ENCODE measurements at regions not wholly inside any gene's neighbourhood (a gene's known extent, or its start where the extent isn't known, plus 50 kb on each side); places are given as distances from the start of the nearest gene placed in this dataset.

DNA sequence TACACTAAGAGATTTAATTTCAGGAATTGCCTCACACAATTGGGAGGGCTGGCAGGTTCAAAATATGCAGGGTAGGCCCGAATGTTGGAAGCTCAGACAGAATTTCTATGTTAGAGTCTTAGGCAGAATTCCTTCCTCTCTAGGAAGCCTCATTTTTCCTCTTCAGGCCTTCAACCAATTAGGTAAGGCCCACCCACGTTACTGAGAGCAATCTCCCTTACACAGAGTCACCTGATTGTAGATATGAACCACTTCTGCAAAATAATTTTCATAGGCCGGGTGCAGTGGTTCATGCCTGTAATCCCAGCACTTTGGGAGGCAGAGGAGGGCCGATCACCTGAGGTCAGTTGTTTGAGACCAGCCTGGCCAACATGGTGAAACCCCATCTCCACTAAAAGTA is 50.2 kb upstream of the HIVEP1 start:
- intact Hi-C loops (cut with DNase I) = no loop called here
- H3K9me3 ChIP-seq (ENCODE audit: control insufficient read depth, low read length) = no peaks in the 10 kb centered on the region
- no peaks in the 10 kb centered on the region for H3K27me3 ChIP-seq (ENCODE audit: control insufficient read depth, insufficient read depth)
- no peak for ATAC-seq
- WGBS = 93% methylated on average over 4 of the region's 4 CpGs
- no peak for DNase-seq
- no peak overlapping the region for H3K27ac ChIP-seq (ENCODE audit: low read length)
- no peaks in the 10 kb centered on the region for H3K4me1 ChIP-seq (ENCODE audit: control insufficient read depth, insufficient read depth, low read length)
- no peak overlapping the region for H3K4me3 ChIP-seq (ENCODE audit: low read length)

DNA sequence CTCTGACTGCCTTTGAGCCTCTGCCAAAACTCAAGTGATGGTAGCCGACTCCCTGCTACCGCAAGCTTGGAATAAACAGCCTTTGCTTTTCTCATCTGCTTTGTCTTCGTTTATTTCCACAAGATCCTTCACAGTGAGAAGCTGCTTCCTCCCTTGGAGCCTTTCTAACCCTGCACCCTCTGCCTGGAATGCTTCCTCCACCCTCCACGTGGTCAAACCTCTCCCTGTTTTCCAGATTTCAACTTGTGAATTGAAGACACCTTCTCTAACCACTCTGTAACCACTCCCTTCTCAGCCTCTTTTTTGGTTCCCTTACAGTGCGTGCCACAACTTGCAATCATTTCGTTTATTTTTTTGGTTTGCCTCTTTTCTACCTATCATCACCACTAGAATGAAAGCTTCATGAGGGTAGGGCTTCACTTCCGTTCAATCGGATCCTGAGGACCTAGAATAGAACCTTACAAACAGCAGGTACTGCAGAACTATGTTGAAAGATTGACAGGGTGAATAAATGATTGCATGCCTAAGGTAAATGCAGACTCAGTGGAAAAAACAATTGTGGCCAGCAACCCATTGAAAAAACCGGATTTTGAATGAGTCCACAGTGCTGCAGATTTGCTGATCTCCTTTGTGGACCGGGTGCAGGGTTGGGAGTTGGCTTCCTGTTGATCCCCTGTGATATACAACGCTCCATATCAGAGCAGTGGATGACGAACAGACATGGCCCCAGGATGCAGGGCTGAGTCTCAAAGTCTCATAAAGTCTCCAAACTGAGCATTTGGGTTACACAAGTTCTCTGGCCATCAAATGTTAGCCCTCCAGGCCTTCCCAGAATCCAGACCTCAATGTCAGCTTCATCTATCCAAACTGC is 51.0 kb upstream of the HIVEP1 start:
- H3K9me3 ChIP-seq (ENCODE audit: control insufficient read depth, low read length) = no peaks in the 10 kb centered on the region
- DNase-seq (no peak), ATAC-seq (peak in 1 of 2 donors; percentile 77)
- no peaks in the 10 kb centered on the region for H3K4me1 ChIP-seq (ENCODE audit: control insufficient read depth, insufficient read depth, low read length)
- H3K27ac ChIP-seq (ENCODE audit: low read length) = no peak overlapping the region
- H3K4me3 ChIP-seq (ENCODE audit: low read length) = no peak overlapping the region
- no peaks in the 10 kb centered on the region for H3K27me3 ChIP-seq (ENCODE audit: control insufficient read depth, insufficient read depth)
- intact Hi-C loops (cut with DNase I) = no loop called here
- WGBS = 64% methylated on average over 12 of the region's 12 CpGs

GRCh38 chr6:11956781-11957180 is 55.3 kb upstream of the HIVEP1 start:
- H3K4me3 ChIP-seq (ENCODE audit: low read length) = no peak overlapping the region
- DNase-seq = no peak
- no peaks in the 10 kb centered on the region for H3K9me3 ChIP-seq (ENCODE audit: control insufficient read depth, low read length)
- H3K4me1 ChIP-seq (ENCODE audit: control insufficient read depth, insufficient read depth, low read length) = no peaks in the 10 kb centered on the region
- H3K27ac ChIP-seq (ENCODE audit: low read length) = no peak overlapping the region
- ATAC-seq = no peak
- no peaks in the 10 kb centered on the region for H3K27me3 ChIP-seq (ENCODE audit: control insufficient read depth, insufficient read depth)
- intact Hi-C loops (cut with DNase I) = no loop called here
- WGBS = 75% methylated on average over 3 of the region's 3 CpGs

DNA sequence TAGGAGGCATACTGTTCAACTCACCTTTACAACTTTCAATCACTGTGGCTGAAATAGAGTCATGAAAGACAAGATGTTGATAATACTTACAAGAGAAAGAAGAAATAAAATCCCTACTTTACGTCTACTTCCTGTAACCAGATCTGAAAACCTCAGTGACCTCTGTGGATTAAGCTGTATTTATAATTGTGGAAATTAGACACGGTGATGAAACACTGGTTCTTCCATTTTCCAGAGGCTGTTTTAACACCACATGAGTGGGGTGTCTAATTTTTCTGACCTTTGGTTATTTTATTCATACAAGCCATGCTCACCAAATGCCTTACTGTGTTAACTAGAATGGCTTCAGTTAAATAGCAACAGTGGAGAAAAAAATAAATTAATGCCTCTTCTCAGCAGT is 58.5 kb upstream of the HIVEP1 start:
- ATAC-seq (no peak), DNase-seq (no peak)
- no peaks in the 10 kb centered on the region for H3K4me1 ChIP-seq (ENCODE audit: control insufficient read depth, insufficient read depth, low read length)
- H3K4me3 ChIP-seq (ENCODE audit: low read length) = no peak overlapping the region
- intact Hi-C loops (cut with DNase I) = no loop called here
- H3K27ac ChIP-seq (ENCODE audit: low read length) = no peak overlapping the region
- no peaks in the 10 kb centered on the region for H3K9me3 ChIP-seq (ENCODE audit: control insufficient read depth, low read length)
- H3K27me3 ChIP-seq (ENCODE audit: control insufficient read depth, insufficient read depth) = no peaks in the 10 kb centered on the region
- WGBS = 85% methylated on average over 2 of the region's 2 CpGs

DNA sequence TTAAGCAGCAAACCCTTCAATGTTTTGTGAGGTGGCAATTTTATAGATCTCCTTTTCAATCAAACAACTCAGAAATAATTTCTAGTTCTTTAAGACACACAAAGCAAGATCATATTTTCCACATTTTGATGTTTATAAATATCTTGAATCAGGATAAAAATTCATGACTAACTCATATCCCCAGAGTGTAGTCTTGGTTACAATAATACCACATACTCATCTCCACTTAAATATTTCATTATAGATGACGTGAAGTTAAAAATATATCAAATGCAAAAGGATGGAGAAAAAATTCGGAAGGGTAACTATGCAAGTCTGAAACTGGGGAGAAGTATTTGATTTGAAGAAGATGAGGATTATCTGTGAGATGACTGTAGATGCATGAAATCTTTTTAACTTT is 59.8 kb upstream of the HIVEP1 start:
- no peak for DNase-seq
- H3K27me3 ChIP-seq (ENCODE audit: control insufficient read depth, insufficient read depth) = no peaks in the 10 kb centered on the region
- H3K4me3 ChIP-seq (ENCODE audit: low read length) = no peak overlapping the region
- WGBS = 75% methylated on average over 2 of the region's 2 CpGs
- intact Hi-C loops (cut with DNase I) = no loop called here
- no peaks in the 10 kb centered on the region for H3K4me1 ChIP-seq (ENCODE audit: control insufficient read depth, insufficient read depth, low read length)
- H3K27ac ChIP-seq (ENCODE audit: low read length) = no peak overlapping the region
- H3K9me3 ChIP-seq (ENCODE audit: control insufficient read depth, low read length) = no peaks in the 10 kb centered on the region
- no peak for ATAC-seq

DNA sequence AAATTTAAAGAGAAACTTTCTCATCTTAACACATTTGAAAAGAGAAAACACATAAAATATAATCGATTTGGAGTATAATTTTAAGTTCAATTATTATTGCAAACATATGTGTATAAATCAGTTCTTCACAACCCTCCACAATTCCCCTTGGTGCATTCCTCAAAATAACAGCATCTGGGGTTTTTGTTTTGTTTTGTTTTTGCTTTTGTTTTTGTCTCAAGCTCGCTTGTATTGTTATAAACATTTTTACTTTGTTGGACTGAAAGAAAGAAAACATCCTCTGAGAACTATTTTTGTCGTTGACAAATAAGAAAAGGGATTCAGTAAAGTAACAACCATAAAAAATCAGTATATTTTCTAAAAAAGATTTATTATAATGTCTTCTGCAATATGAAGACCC is 60.2 kb upstream of the HIVEP1 start:
- H3K4me3 ChIP-seq (ENCODE audit: low read length) = no peak overlapping the region
- intact Hi-C loops (cut with DNase I) = no loop called here
- no peak overlapping the region for H3K27ac ChIP-seq (ENCODE audit: low read length)
- no peaks in the 10 kb centered on the region for H3K9me3 ChIP-seq (ENCODE audit: control insufficient read depth, low read length)
- 71% methylated on average over 3 of the region's 3 CpGs for WGBS
- H3K27me3 ChIP-seq (ENCODE audit: control insufficient read depth, insufficient read depth) = no peaks in the 10 kb centered on the region
- ATAC-seq (no peak), DNase-seq (no peak)
- no peaks in the 10 kb centered on the region for H3K4me1 ChIP-seq (ENCODE audit: control insufficient read depth, insufficient read depth, low read length)

DNA sequence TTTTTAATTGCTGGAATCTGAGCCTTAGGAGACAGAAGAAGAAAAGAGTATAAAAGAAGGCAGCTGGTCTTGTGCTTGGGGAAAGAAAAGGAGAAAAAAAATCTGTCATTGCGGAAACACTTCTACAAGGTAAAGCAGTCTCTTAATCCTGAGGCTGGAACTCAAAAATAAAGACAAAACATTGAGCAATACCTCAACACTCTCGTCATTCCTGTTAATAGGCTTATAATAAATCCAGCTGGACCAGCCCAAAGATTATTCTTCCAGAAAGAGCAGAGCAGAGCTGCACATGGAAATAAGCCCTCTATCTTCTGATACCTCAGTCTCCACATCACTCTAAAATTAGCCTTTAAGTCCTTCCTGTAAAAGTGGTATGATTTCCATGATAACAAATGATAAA is 62.0 kb upstream of the HIVEP1 start:
- no peak for ATAC-seq
- DNase-seq = no peak
- H3K27ac ChIP-seq (ENCODE audit: low read length) = no peak overlapping the region
- no peaks in the 10 kb centered on the region for H3K27me3 ChIP-seq (ENCODE audit: control insufficient read depth, insufficient read depth)
- H3K9me3 ChIP-seq (ENCODE audit: control insufficient read depth, low read length) = no peaks in the 10 kb centered on the region
- H3K4me1 ChIP-seq (ENCODE audit: control insufficient read depth, insufficient read depth, low read length) = no peaks in the 10 kb centered on the region
- WGBS = 80% methylated on average over 2 of the region's 2 CpGs
- intact Hi-C loops (cut with DNase I) = no loop called here
- no peak overlapping the region for H3K4me3 ChIP-seq (ENCODE audit: low read length)

GRCh38 chr6:11947575-11947974 is 64.5 kb upstream of the HIVEP1 start:
- Histone ChIP-seq H3K27me3 (ENCODE audit: control insufficient read depth, insufficient read depth) (no peaks in the 10 kb centered on the region), H3K27ac (ENCODE audit: low read length) (no peak overlapping the region), H3K4me3 (ENCODE audit: low read length) (no peak overlapping the region), H3K4me1 (ENCODE audit: control insufficient read depth, insufficient read depth, low read length) (no peaks in the 10 kb centered on the region), H3K9me3 (ENCODE audit: control insufficient read depth, low read length) (no peaks in the 10 kb centered on the region)
- no peak for DNase-seq
- intact Hi-C loops (cut with DNase I) = no loop called here
- WGBS = 94% methylated on average over 2 of the region's 2 CpGs
- no peak for ATAC-seq

DNA sequence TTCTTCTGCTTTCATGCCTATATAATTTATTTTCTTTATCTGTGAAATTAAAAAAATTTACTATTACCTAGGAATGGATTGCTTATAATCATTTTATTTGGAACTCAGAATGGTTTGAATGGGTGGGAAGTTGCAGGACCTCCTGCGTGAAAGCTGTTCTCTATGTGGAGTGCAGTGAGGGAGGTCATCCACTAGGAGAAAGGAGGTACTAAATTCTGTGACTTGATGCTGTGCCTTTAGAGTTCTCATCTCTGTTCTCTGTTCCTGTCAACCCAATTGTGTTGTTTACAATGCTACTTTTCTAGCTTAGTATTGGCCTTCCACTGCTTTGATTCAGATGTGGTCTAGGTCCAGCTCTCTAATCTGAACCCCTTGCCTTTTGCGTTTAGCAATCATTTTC is 65.0 kb upstream of the HIVEP1 start:
- H3K4me3 ChIP-seq (ENCODE audit: low read length) = no peak overlapping the region
- H3K9me3 ChIP-seq (ENCODE audit: control insufficient read depth, low read length) = no peaks in the 10 kb centered on the region
- intact Hi-C loops (cut with DNase I) = no loop called here
- H3K27ac ChIP-seq (ENCODE audit: low read length) = no peak overlapping the region
- 91% methylated on average over 2 of the region's 2 CpGs for WGBS
- H3K4me1 ChIP-seq (ENCODE audit: control insufficient read depth, insufficient read depth, low read length) = no peaks in the 10 kb centered on the region
- DNase-seq = no peak
- ATAC-seq = no peak
- no peaks in the 10 kb centered on the region for H3K27me3 ChIP-seq (ENCODE audit: control insufficient read depth, insufficient read depth)

DNA sequence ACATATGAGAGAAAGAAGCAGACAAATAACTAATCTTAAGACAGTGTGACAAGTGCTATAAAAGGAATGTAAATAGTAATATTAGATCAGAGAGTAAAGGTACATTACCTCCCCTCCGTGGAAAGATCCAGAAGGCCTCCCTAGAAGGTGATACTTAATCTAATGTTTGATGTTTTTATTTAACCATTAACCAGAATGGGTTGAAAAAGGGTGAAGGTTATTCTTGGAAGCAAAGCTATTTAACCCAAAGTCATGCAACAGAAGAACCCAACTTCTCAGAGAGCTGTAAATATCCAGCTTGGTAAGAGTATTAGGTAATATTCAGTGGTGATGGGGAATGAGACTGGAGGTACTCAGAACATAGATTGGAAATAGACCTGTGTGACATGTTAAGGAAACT is 68.0 kb upstream of the HIVEP1 start:
- H3K9me3 ChIP-seq (ENCODE audit: control insufficient read depth, low read length) = no peaks in the 10 kb centered on the region
- ATAC-seq (no peak), DNase-seq (no peak)
- 95% methylated on average over 1 of the region's 1 CpG for WGBS
- H3K4me3 ChIP-seq (ENCODE audit: low read length) = no peak overlapping the region
- H3K4me1 ChIP-seq (ENCODE audit: control insufficient read depth, insufficient read depth, low read length) = no peaks in the 10 kb centered on the region
- intact Hi-C loops (cut with DNase I) = no loop called here
- no peaks in the 10 kb centered on the region for H3K27me3 ChIP-seq (ENCODE audit: control insufficient read depth, insufficient read depth)
- no peak overlapping the region for H3K27ac ChIP-seq (ENCODE audit: low read length)

DNA sequence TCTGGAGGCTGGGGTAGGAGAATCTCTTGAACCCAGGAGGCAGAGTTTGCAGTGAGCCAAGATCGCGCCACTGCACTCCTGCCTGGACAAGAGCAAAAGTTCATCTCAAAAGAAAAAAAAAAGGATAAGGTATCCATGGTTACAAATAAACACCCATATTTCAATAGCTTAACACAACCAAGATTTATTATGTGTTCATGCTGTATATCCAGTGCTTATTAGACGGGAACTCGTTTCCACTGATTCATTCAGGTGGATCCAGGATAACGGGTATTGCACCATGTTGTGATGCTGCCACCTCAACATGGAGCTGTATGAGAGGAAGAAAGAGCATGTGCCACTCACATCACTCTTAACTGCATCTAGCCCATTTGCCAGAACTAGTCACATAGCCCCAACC is 69.1 kb upstream of the HIVEP1 start:
- no peak overlapping the region for H3K27ac ChIP-seq (ENCODE audit: low read length)
- no peak for ATAC-seq
- H3K4me3 ChIP-seq (ENCODE audit: low read length) = no peak overlapping the region
- WGBS = 94% methylated on average over 5 of the region's 5 CpGs
- H3K4me1 ChIP-seq (ENCODE audit: control insufficient read depth, insufficient read depth, low read length) = no peaks in the 10 kb centered on the region
- no peak for DNase-seq
- intact Hi-C loops (cut with DNase I) = no loop called here
- H3K9me3 ChIP-seq (ENCODE audit: control insufficient read depth, low read length) = no peaks in the 10 kb centered on the region
- no peaks in the 10 kb centered on the region for H3K27me3 ChIP-seq (ENCODE audit: control insufficient read depth, insufficient read depth)

Data from right cardiac atrium (tissue), 5 donors.